Activated B cell treated with CpG ODN at 0.5 μM for 24 hours (primary cell): ENCODE measurements at regions not wholly inside any gene's neighbourhood (a gene's known extent, or its start where the extent isn't known, plus 50 kb on each side); places are given as distances from the start of the nearest gene placed in this dataset.
"Not testable (repeated sequence)": the region's sequence is repeated elsewhere in the genome, so short reads cannot be mapped to it uniquely, and the experiment has no call there.

ENCODE experiments used
- ATAC-seq: fragments of 200-7000 bp; cut with Tn5 transposase; one replicate; pipeline ENCODE4 v1.10.0; 2021; ENCODE audit warnings: low read depth, mild to moderate bottlenecking, moderate library complexity
- CTCF ChIA-PET: fragments of 350-600 bp; sonication (Branson Sonifier 250); formaldehyde crosslinking; loops from one replicate; lab custom pipeline; 2021; ENCODE audit warnings: antibody characterized with exemption; lab: Charles Lee
- POLR2A ChIA-PET: fragments of 350-600 bp; sonication (Branson Sonifier 250); formaldehyde crosslinking; loops from one replicate; lab custom pipeline; 2021; ENCODE audit warnings: antibody characterized with exemption; lab: Charles Lee
- DNase-seq: peaks from one replicate; pipeline ENCODE4 v3.0.0; 2022
- H3K27ac Mint-ChIP-seq: one replicate; pipeline ENCODE4 v1.8.0; 2020; ENCODE audit warnings: mixed read lengths
- H3K27me3 Mint-ChIP-seq: one replicate; pipeline ENCODE4 v1.8.0; 2021; ENCODE audit warnings: mixed read lengths
- H3K36me3 Mint-ChIP-seq: one replicate; pipeline ENCODE4 v1.8.0; 2021; ENCODE audit warnings: low read depth, mixed read lengths
- H3K4me1 Mint-ChIP-seq: one replicate; pipeline ENCODE4 v1.8.0; 2021; ENCODE audit warnings: mixed read lengths
- H3K4me3 Mint-ChIP-seq: one replicate; pipeline ENCODE4 v1.8.0; 2020; ENCODE audit warnings: mild to moderate bottlenecking, mixed read lengths
- H3K9me3 Mint-ChIP-seq: one replicate; pipeline ENCODE4 v1.8.0; 2020; ENCODE audit warnings: mixed read lengths
- CTCF ChIP-seq: fragments of 200-600 bp; IDR thresholded peaks from one replicate; pipeline ENCODE4 v1.8.0; 2022; ENCODE audit warnings: antibody characterized with exemption, mild to moderate bottlenecking
- intact Hi-C: fragments of 100-400 bp; cut with micrococcal nuclease; formaldehyde crosslinking; loops from one replicate; pipeline ENCODE4 v1.15.1; 2024

DNA sequence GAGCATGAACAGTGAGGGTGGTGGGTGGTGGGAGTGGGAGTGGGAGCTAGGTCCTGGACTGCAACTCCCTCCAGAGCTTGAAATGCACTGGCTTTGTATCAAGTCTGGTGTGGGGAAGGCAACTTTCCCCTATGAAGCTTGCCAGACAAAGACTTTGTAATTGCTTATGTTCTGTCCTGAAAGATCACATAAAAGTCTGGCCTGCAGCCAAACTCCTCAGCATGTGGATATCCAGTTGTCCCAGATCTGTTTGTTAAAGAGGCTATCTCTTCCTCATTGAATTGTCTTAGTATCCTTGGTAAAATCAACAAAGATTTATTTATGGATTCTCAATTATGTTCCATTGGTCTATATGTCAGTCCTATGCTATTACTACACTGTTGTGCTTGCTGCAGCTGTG is 607.9 kb downstream of the GLUD2 start:
- no peaks in the 10 kb centered on the region for H3K36me3 Mint-ChIP-seq
- POLR2A ChIA-PET = no interaction called here
- peaks cover 2% of the 10 kb centered on the region for H3K9me3 Mint-ChIP-seq
- no peak for TF ChIP-seq CTCF
- ATAC-seq (no peak), DNase-seq (no peak)
- CTCF ChIA-PET = no interaction called here
- no peaks in the 10 kb centered on the region for H3K4me1 Mint-ChIP-seq
- H3K27ac Mint-ChIP-seq = no peak overlapping the region
- H3K27me3 Mint-ChIP-seq = no peaks in the 10 kb centered on the region
- H3K4me3 Mint-ChIP-seq = no peak overlapping the region
- intact Hi-C loops = no loop called here

DNA sequence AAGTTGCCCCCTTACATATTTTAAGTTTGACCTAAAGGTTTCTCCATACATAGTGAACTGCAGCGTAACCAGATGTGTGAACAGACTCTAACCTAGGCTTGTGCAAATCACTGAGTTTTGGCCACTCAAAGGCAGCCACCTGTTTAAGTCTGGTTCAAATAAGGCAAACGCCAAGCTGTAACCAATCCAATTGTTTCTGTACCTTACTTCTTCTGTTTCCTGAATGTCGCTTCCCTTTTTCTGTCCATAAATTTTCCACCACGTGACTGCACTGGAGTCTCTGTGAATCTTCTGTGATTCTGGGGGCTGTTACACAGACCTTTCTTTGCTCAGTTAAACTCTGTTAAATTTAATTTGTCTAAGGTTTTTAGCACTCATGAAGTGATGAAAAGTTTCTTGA is 618.8 kb downstream of the GLUD2 start:
- ATAC-seq = no peak
- Mint-ChIP-seq H3K27ac (no peak overlapping the region), H3K9me3 (no peaks in the 10 kb centered on the region), H3K4me3 (no peak overlapping the region), H3K36me3 (no peaks in the 10 kb centered on the region), H3K27me3 (no peaks in the 10 kb centered on the region), H3K4me1 (no peaks in the 10 kb centered on the region)
- ChIA-PET POLR2A (no interaction called here), CTCF (no interaction called here)
- no peak for TF ChIP-seq CTCF
- intact Hi-C loops = no loop called here
- no peak for DNase-seq

DNA sequence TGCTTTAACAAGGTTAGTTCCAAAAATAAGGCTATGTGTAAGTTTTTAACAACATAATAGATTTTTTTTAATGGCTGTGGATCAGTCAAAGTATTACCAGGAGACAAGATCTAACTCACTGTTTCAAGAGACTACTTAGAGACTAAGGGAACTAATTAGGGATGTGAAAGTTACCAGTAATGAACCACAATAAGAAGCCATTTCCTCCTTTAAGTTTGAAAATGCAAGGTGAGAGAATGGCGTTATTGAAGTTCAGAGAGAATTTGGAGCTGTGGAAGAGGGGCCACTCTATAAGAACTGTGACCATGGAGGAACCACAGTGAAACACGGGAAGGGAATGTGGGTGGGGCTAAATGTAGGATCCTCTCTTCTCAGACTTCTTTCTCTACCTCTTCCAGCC is 624.2 kb downstream of the GLUD2 start:
- H3K4me3 Mint-ChIP-seq = no peak overlapping the region
- H3K36me3 Mint-ChIP-seq = no peaks in the 10 kb centered on the region
- no peak for ATAC-seq
- TF ChIP-seq CTCF = no peak
- peaks cover 11% of the 10 kb centered on the region for H3K9me3 Mint-ChIP-seq
- no peaks in the 10 kb centered on the region for H3K4me1 Mint-ChIP-seq
- ChIA-PET POLR2A (no interaction called here), CTCF (no interaction called here)
- no peak overlapping the region for H3K27ac Mint-ChIP-seq
- DNase-seq = no peak
- H3K27me3 Mint-ChIP-seq = no peaks in the 10 kb centered on the region
- intact Hi-C loops = no loop called here

GRCh38 chrX:121709236-121709635 is 661.8 kb downstream of the GLUD2 start:
- POLR2A ChIA-PET, CTCF ChIA-PET: not testable (repeated sequence)

GRCh38 chrX:121733514-121733913 is 686.1 kb downstream of the GLUD2 start:
- POLR2A ChIA-PET = no interaction called here

More at GRCh38 chrX:121709236-121709635, 661.8 kb downstream of the GLUD2 start:
- DNase-seq, H3K27me3 Mint-ChIP-seq, H3K36me3 Mint-ChIP-seq, H3K4me3 Mint-ChIP-seq, ATAC-seq, H3K27ac Mint-ChIP-seq, H3K4me1 Mint-ChIP-seq, intact Hi-C loops: not testable (repeated sequence)
- peaks cover 11% of the 10 kb centered on the region for H3K9me3 Mint-ChIP-seq

More at GRCh38 chrX:121733514-121733913, 686.1 kb downstream of the GLUD2 start:
- no peak overlapping the region for H3K27ac Mint-ChIP-seq
- no peaks in the 10 kb centered on the region for H3K9me3 Mint-ChIP-seq
- TF ChIP-seq CTCF = no peak
- H3K36me3 Mint-ChIP-seq = no peaks in the 10 kb centered on the region
- DNase-seq = no peak
- ATAC-seq = no peak
- intact Hi-C loops = no loop called here
- CTCF ChIA-PET = no interaction called here
- H3K27me3 Mint-ChIP-seq = no peaks in the 10 kb centered on the region
- no peak overlapping the region for H3K4me3 Mint-ChIP-seq
- H3K4me1 Mint-ChIP-seq = no peaks in the 10 kb centered on the region
